ENCODE measurements at regions not wholly inside any gene's neighbourhood (a gene's known extent, or its start where the extent isn't known, plus 50 kb on each side); places are given as distances from the start of the nearest gene placed in this dataset.

- TF ChIP-seq POLR2A (IDR thresholded peaks at IDR 0.05; ENCODE audit: borderline replicate concordance, extremely low read depth, insufficient read depth, insufficient read length) (no peak), CTCF (IDR thresholded peaks at IDR 0.05 in 2 of 3, conservative IDR thresholded peaks at IDR 0.05 in 1 of 3; ENCODE audit: borderline replicate concordance in 1 of 3, insufficient read depth in 1 of 3, low read depth in 2 of 3, low read length in 2 of 3) (no peak), EGR1 (IDR thresholded peaks at IDR 0.05; ENCODE audit: low read depth) (no peak), SIN3A (IDR thresholded peaks at IDR 0.05; ENCODE audit: low read depth) (no peak), POLR2AphosphoS5 (IDR thresholded peaks at IDR 0.05; ENCODE audit: low read depth, low read length) (no peak), MAX (IDR thresholded peaks at IDR 0.05) (no peak), RAD21 (IDR thresholded peaks at IDR 0.05; ENCODE audit: low read depth) (no peak), TCF7L2 (IDR thresholded peaks at IDR 0.05; ENCODE audit: borderline replicate concordance, extremely low read depth, insufficient read depth, insufficient read length) (no peak), REST (IDR thresholded peaks at IDR 0.05; ENCODE audit: low read depth) (no peak)
Measured at GRCh38 chr3:94946683-94947082, 883.8 kb downstream of the NSUN3 start.
